ENCODE measurements at regions not wholly inside any gene's neighbourhood (a gene's known extent, or its start where the extent isn't known, plus 50 kb on each side); places are given as distances from the start of the nearest gene placed in this dataset.

DNA sequence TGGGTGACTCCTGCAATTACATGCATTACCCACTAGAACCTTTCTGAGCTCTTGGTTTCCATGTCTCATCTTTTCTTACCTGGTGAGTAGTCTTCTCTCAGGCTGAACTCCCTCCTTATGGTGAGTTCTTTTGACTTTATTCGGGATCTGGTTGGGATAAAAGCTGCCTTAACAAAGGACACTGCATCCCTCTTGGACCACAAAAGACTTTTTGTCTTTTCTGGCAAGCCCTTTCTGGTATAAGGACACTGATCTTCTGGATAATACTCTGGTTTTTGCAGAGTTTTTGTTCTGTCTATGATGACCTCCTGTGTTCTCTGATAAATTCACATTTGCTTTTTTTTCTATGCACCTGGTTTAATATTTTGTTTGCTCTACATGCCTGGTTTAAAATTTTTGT, 66.7 kb downstream of the SLITRK1 start:
- TF ChIP-seq, protein P1, sequence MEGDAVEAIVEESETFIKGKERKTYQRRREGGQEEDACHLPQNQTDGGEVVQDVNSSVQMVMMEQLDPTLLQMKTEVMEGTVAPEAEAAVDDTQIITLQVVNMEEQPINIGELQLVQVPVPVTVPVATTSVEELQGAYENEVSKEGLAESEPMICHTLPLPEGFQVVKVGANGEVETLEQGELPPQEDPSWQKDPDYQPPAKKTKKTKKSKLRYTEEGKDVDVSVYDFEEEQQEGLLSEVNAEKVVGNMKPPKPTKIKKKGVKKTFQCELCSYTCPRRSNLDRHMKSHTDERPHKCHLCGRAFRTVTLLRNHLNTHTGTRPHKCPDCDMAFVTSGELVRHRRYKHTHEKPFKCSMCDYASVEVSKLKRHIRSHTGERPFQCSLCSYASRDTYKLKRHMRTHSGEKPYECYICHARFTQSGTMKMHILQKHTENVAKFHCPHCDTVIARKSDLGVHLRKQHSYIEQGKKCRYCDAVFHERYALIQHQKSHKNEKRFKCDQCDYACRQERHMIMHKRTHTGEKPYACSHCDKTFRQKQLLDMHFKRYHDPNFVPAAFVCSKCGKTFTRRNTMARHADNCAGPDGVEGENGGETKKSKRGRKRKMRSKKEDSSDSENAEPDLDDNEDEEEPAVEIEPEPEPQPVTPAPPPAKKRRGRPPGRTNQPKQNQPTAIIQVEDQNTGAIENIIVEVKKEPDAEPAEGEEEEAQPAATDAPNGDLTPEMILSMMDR (conservative IDR thresholded peaks at IDR 0.05): no peak
- TF ChIP-seq ZFX (IDR thresholded peaks at IDR 0.05): no peak
